SK-N-SH (cell line): ENCODE measurements at regions not wholly inside any gene's neighbourhood (a gene's known extent, or its start where the extent isn't known, plus 50 kb on each side); places are given as distances from the start of the nearest gene placed in this dataset.

Experiments
- CTCF ChIA-PET: fragments of 300-600, 350-600 bp; formaldehyde crosslinking; extraction: SDS; loops from one replicate; lab custom pipeline; 2021; lab: Yijun Ruan, JAX
- POLR2A ChIA-PET: fragments of 350-600 bp; sonication (Branson Sonifier 250); formaldehyde crosslinking; extraction: SDS; loops from one replicate; lab custom pipeline; 2020; ENCODE audit warnings: antibody characterized with exemption, inconsistent platforms; lab: Yijun Ruan, JAX
- DNase-seq: peaks from one replicate; pipeline ENCODE4 v3.0.0; 2012
- H2AFZ ChIP-seq: fragments of 200-600 bp; sonication (generic); 2 replicates; pipeline ENCODE4 v1.8.1; 2016; ENCODE audit warnings: antibody characterized with exemption, mild to moderate bottlenecking, low read depth
- H3F3A ChIP-seq: fragments of 200-600 bp; sonication (generic); replicated peaks from 2 replicates; pipeline ENCODE3; 2016; ENCODE audit warnings: antibody characterized with exemption, mild to moderate bottlenecking; ENCODE audit not compliant: insufficient read depth
- H3K27ac ChIP-seq, 2 experiments: fragments of 200-500 bp in 1 of 2; fragments of 200-600 bp in 1 of 2; sonication (Bioruptor generic) in 1 of 2; sonication (generic), shearing (Covaris generic) in 1 of 2; 2 replicates each; pipeline versions ENCODE4 v1.5.1 to v1.6.1; 2014 to 2016; ENCODE audit warnings: low read depth in 2 of 2, inconsistent platforms in 1 of 2, low read length in 1 of 2, mild to moderate bottlenecking in 1 of 2, mixed read lengths in 1 of 2
- H3K27me3 ChIP-seq: fragments of 200-600 bp; sonication (generic), shearing (Covaris generic); 2 replicates; pipeline ENCODE4 v1.6.1; 2016; ENCODE audit warnings: mixed run types; ENCODE audit not compliant: insufficient read depth
- H3K36me3 ChIP-seq, 2 experiments: fragments of 200-500 bp in 1 of 2; fragments of 200-600 bp in 1 of 2; sonication (Bioruptor generic) in 1 of 2; sonication (generic) in 1 of 2; replicated peaks in 1 of 2; 2 replicates each; pipeline versions ENCODE3 to v1.5.1; 2014 to 2016; ENCODE audit warnings: low read length in 1 of 2, mild to moderate bottlenecking in 1 of 2; ENCODE audit not compliant: insufficient read depth in 2 of 2, control insufficient read depth in 1 of 2
- H3K4me1 ChIP-seq, 2 experiments: fragments of 200-500 bp in 1 of 2; fragments of 200-600 bp in 1 of 2; sonication (Bioruptor generic) in 1 of 2; sonication (generic), shearing (Covaris generic) in 1 of 2; 2 replicates each; pipeline versions ENCODE4 v1.5.1 to v1.6.1; 2014 to 2016; ENCODE audit warnings: low read depth in 1 of 2, low read length in 1 of 2, mixed run types in 1 of 2; ENCODE audit not compliant: insufficient read depth in 2 of 2, control insufficient read depth in 1 of 2
- H3K4me2 ChIP-seq: fragments of 200-600 bp; sonication (generic), shearing (Covaris generic); 2 replicates; pipeline ENCODE4 v1.6.1; 2017; ENCODE audit warnings: mixed run types
- H3K4me3 ChIP-seq, 2 experiments: fragments of 200-500 bp in 1 of 2; fragments of 200-600 bp in 1 of 2; sonication (Bioruptor generic) in 1 of 2; sonication (generic), shearing (Covaris generic) in 1 of 2; 2 replicates each; pipeline versions ENCODE4 v1.5.1 to v1.8.1; 2014 to 2016; ENCODE audit warnings: low read depth in 2 of 2, inconsistent platforms in 1 of 2, low read length in 1 of 2, mild to moderate bottlenecking in 1 of 2, mixed read lengths in 1 of 2, moderate library complexity in 1 of 2
- H3K79me2 ChIP-seq: fragments of 200-600 bp; sonication (generic); 2 replicates; pipeline ENCODE4 v1.8.1; 2017; ENCODE audit warnings: mild to moderate bottlenecking; ENCODE audit not compliant: insufficient read depth
- H3K9ac ChIP-seq: fragments of 200-600 bp; sonication (generic); 2 replicates; pipeline ENCODE4 v1.6.1; 2017; ENCODE audit warnings: mixed run types
- H3K9me2 ChIP-seq: fragments of 200-600 bp; sonication (generic); 2 replicates; pipeline ENCODE4 v1.6.1; 2017; ENCODE audit warnings: mixed run types
- H3K9me3 ChIP-seq: fragments of 200-600 bp; sonication (generic); 2 replicates; pipeline ENCODE4 v1.6.1; 2017; ENCODE audit warnings: mixed run types, mild to moderate bottlenecking, moderate library complexity
- H4K20me1 ChIP-seq: fragments of 200-600 bp; sonication (generic); 2 replicates; pipeline ENCODE4 v1.6.1; 2017; ENCODE audit warnings: mild to moderate bottlenecking, mixed run types; ENCODE audit not compliant: insufficient read depth
- CHD2 ChIP-seq: fragments of 150-350 bp; IDR thresholded peaks from 2 replicates; pipeline ENCODE4 v1.6.1; 2018; ENCODE audit warnings: low read length; ENCODE audit not compliant: partially characterized antibody
- ELF1 ChIP-seq: IDR thresholded peaks from 2 replicates; pipeline ENCODE4 v1.4.0; 2012
- FOSL2 ChIP-seq: IDR thresholded peaks from 2 replicates; pipeline ENCODE4 v1.4.0; 2012; ENCODE audit warnings: low read depth, mild to moderate bottlenecking, moderate library complexity, borderline replicate concordance
- GABPA ChIP-seq: IDR thresholded peaks from 2 replicates; pipeline ENCODE4 v1.4.0; 2012; ENCODE audit warnings: low read depth, mild to moderate bottlenecking
- IRF3 ChIP-seq: fragments of 150-350 bp; IDR thresholded peaks from 2 replicates; pipeline ENCODE4 v1.6.1; 2016; ENCODE audit warnings: mild to moderate bottlenecking, low read depth, low read length
- JUND ChIP-seq: IDR thresholded peaks from 2 replicates; pipeline ENCODE4 v1.4.0; 2012
- MEF2A ChIP-seq: IDR thresholded peaks from 2 replicates; pipeline ENCODE4 v1.4.0; 2012; ENCODE audit warnings: low read depth, borderline replicate concordance
- MXI1 ChIP-seq: IDR thresholded peaks from 2 replicates; pipeline ENCODE4 v1.6.1; 2012; ENCODE audit warnings: mild to moderate bottlenecking, low read depth, low read length, improper control_type of control experiment
- NFIC ChIP-seq: IDR thresholded peaks from 2 replicates; pipeline ENCODE4 v1.4.0; 2012; ENCODE audit warnings: borderline replicate concordance
- NRF1 ChIP-seq: IDR thresholded peaks from 2 replicates; pipeline ENCODE4 v1.6.1; 2012; ENCODE audit warnings: low read depth, mild to moderate bottlenecking, low read length
- RAD21 ChIP-seq: IDR thresholded peaks from 2 replicates; pipeline ENCODE4 v1.6.1; 2012; ENCODE audit warnings: mild to moderate bottlenecking, low read length
- RXRA ChIP-seq: IDR thresholded peaks from 2 replicates; pipeline ENCODE4 v1.4.0; 2012; ENCODE audit warnings: low read depth, mild to moderate bottlenecking, borderline replicate concordance
- SMC3 ChIP-seq: IDR thresholded peaks from 2 replicates; pipeline ENCODE4 v1.6.1; 2012; ENCODE audit warnings: low read depth, low read length, improper control_type of control experiment
- YY1 ChIP-seq: IDR thresholded peaks from 2 replicates; pipeline ENCODE4 v1.4.0; 2012; ENCODE audit warnings: low read depth, mild to moderate bottlenecking
- WGBS: methylation state at CpG from one replicate; pipeline ENCODE4 v1.1.6; 2017; ENCODE audit warnings: low lambda C conversion rate; 5-methylcytosine and 5-hydroxymethylcytosine counted together
- TF ChIP-seq, protein P1 (sequence below): IDR thresholded peaks from 2 replicates; pipeline ENCODE4 v1.4.0; 2012; ENCODE audit warnings: low read depth, borderline replicate concordance
- TF ChIP-seq, protein P2 (sequence below): IDR thresholded peaks from 2 replicates; pipeline ENCODE4 v1.6.1; 2012; ENCODE audit warnings: mild to moderate bottlenecking, low read depth, low read length, moderate library complexity
- TF ChIP-seq, protein P3 (sequence below): IDR thresholded peaks from 2 replicates; pipeline ENCODE4 v1.4.0; 2012; ENCODE audit warnings: low read depth, borderline replicate concordance
- TF ChIP-seq, protein P4 (sequence below): IDR thresholded peaks from 2 replicates; pipeline ENCODE4 v1.4.0; 2012; ENCODE audit warnings: low read depth

- TF ChIP-seq IRF3 (no peak), FOSL2 (no peak), GABPA (no peak)
- TF ChIP-seq, protein P1, sequence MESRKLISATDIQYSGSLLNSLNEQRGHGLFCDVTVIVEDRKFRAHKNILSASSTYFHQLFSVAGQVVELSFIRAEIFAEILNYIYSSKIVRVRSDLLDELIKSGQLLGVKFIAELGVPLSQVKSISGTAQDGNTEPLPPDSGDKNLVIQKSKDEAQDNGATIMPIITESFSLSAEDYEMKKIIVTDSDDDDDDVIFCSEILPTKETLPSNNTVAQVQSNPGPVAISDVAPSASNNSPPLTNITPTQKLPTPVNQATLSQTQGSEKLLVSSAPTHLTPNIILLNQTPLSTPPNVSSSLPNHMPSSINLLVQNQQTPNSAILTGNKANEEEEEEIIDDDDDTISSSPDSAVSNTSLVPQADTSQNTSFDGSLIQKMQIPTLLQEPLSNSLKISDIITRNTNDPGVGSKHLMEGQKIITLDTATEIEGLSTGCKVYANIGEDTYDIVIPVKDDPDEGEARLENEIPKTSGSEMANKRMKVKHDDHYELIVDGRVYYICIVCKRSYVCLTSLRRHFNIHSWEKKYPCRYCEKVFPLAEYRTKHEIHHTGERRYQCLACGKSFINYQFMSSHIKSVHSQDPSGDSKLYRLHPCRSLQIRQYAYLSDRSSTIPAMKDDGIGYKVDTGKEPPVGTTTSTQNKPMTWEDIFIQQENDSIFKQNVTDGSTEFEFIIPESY: no peak
Observed at GRCh38 chr1:4132352-4133296, 232.6 kb upstream of the C1orf174 start (continued).

GRCh38 chr1:4133297-4133938, 233.3 kb upstream of the C1orf174 start:
- POLR2A ChIA-PET: no interaction called here

GRCh38 chr1:4133939-4134321, 233.9 kb upstream of the C1orf174 start:
- Histone ChIP-seq H3K4me1 (no peaks in the 10 kb centered on the region), H3K9ac (no peak overlapping the region), H3K4me3 (no peak overlapping the region), H2AFZ (no peak overlapping the region), H3F3A (no peaks in the 10 kb centered on the region), H3K36me3 (no peaks in the 10 kb centered on the region), H3K27ac (no peak overlapping the region), H3K79me2 (no peaks in the 10 kb centered on the region), H3K9me2 (no peaks in the 10 kb centered on the region), H3K4me2 (no peak overlapping the region), H3K9me3 (no peaks in the 10 kb centered on the region), H4K20me1 (no peaks in the 10 kb centered on the region), H3K27me3 (no peaks in the 10 kb centered on the region)
- no peak for DNase-seq
- 42% methylated on average over 9 of the region's 9 CpGs for WGBS
- CTCF ChIA-PET: no interaction called here
- POLR2A ChIA-PET: no interaction called here
- TF ChIP-seq NFIC (no peak), MXI1 (no peak), SMC3 (no peak), MEF2A (no peak), CHD2 (no peak), RXRA (no peak), NRF1 (no peak), YY1 (no peak)
- TF ChIP-seq, protein P2, sequence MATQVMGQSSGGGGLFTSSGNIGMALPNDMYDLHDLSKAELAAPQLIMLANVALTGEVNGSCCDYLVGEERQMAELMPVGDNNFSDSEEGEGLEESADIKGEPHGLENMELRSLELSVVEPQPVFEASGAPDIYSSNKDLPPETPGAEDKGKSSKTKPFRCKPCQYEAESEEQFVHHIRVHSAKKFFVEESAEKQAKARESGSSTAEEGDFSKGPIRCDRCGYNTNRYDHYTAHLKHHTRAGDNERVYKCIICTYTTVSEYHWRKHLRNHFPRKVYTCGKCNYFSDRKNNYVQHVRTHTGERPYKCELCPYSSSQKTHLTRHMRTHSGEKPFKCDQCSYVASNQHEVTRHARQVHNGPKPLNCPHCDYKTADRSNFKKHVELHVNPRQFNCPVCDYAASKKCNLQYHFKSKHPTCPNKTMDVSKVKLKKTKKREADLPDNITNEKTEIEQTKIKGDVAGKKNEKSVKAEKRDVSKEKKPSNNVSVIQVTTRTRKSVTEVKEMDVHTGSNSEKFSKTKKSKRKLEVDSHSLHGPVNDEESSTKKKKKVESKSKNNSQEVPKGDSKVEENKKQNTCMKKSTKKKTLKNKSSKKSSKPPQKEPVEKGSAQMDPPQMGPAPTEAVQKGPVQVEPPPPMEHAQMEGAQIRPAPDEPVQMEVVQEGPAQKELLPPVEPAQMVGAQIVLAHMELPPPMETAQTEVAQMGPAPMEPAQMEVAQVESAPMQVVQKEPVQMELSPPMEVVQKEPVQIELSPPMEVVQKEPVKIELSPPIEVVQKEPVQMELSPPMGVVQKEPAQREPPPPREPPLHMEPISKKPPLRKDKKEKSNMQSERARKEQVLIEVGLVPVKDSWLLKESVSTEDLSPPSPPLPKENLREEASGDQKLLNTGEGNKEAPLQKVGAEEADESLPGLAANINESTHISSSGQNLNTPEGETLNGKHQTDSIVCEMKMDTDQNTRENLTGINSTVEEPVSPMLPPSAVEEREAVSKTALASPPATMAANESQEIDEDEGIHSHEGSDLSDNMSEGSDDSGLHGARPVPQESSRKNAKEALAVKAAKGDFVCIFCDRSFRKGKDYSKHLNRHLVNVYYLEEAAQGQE: no peak

More at GRCh38 chr1:4133297-4133938, 233.3 kb upstream of the C1orf174 start:
- no peak for TF ChIP-seq JUND
- no peak for TF ChIP-seq MEF2A
- TF ChIP-seq ELF1: no peak
- TF ChIP-seq RAD21: no peak
- TF ChIP-seq, protein P3, sequence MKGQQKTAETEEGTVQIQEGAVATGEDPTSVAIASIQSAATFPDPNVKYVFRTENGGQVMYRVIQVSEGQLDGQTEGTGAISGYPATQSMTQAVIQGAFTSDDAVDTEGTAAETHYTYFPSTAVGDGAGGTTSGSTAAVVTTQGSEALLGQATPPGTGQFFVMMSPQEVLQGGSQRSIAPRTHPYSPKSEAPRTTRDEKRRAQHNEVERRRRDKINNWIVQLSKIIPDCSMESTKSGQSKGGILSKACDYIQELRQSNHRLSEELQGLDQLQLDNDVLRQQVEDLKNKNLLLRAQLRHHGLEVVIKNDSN: no peak
- TF ChIP-seq, protein P4, sequence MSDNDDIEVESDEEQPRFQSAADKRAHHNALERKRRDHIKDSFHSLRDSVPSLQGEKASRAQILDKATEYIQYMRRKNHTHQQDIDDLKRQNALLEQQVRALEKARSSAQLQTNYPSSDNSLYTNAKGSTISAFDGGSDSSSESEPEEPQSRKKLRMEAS: no peak
- H3K27ac ChIP-seq: no peak overlapping the region
- no peaks in the 10 kb centered on the region for H3K9me3 ChIP-seq
- no peaks in the 10 kb centered on the region for H4K20me1 ChIP-seq
- H3K79me2 ChIP-seq: no peaks in the 10 kb centered on the region
- H3K9me2 ChIP-seq: no peaks in the 10 kb centered on the region
- no peaks in the 10 kb centered on the region for H3F3A ChIP-seq
- CTCF ChIA-PET: no interaction called here
- DNase-seq: no peak
- no peak overlapping the region for H3K4me3 ChIP-seq
- no peak overlapping the region for H3K4me2 ChIP-seq
- H3K27me3 ChIP-seq: no peaks in the 10 kb centered on the region
- WGBS: 40% methylated on average over 14 of the region's 24 CpGs
- no peaks in the 10 kb centered on the region for H3K36me3 ChIP-seq
- no peaks in the 10 kb centered on the region for H3K4me1 ChIP-seq
- no peak overlapping the region for H2AFZ ChIP-seq
- no peak overlapping the region for H3K9ac ChIP-seq
